Endothelial cell of umbilical vein (primary cell): ENCODE measurements at regions not wholly inside any gene's neighbourhood (a gene's known extent, or its start where the extent isn't known, plus 50 kb on each side); places are given as distances from the start of the nearest gene placed in this dataset.

ENCODE experiments used
- BruUV-seq: library from RNA; stranded (reverse); fragments of 400-500 nt; replicated peaks from 2 replicates; lab custom pipeline; 2021; lab: Mats Ljungman, UMichigan
- CTCF ChIA-PET: fragments of 300-600, 350-600 bp; sonication (Branson Sonifier 250); formaldehyde crosslinking; loops from one replicate; lab custom pipeline; 2021; ENCODE audit warnings: antibody characterized with exemption, inconsistent platforms; lab: Charles Lee
- POLR2A ChIA-PET: fragments of 300-600, 350-600 bp; sonication (Branson Sonifier 250); formaldehyde crosslinking; loops from one replicate; lab custom pipeline; 2021; ENCODE audit warnings: antibody characterized with exemption, inconsistent platforms; lab: Charles Lee
- DNase-seq: peaks from one replicate; pipeline ENCODE4 v3.0.0-alpha.2; 2011; ENCODE audit warnings: low read depth, low spot score
- FAIRE-seq: peaks from 2 replicates; lab custom pipeline; 2011; peaks lifted over from hg19 to GRCh38; lab: Jason Lieb, UNC
- H2AFZ ChIP-seq: 2 replicates; pipeline ENCODE4 v1.6.0; 2012; ENCODE audit warnings: low read depth, low read length, control low read depth, inconsistent platforms
- H3K27ac ChIP-seq: 2 replicates; pipeline ENCODE4 v1.5.1; 2011; ENCODE audit warnings: low read depth, mild to moderate bottlenecking, control low read depth, low read length, moderate library complexity; ENCODE audit not compliant: insufficient read depth
- H3K27me3 ChIP-seq, 2 experiments: 2 replicates each; pipeline versions ENCODE4 v1.6.0 to v1.6.1; 2011; ENCODE audit warnings: low read length in 2 of 2, mixed read lengths in 1 of 2; ENCODE audit not compliant: control insufficient read depth in 2 of 2, insufficient read depth in 2 of 2
- H3K36me3 ChIP-seq, 2 experiments: 2 replicates in 1 of 2; 3 replicates in 1 of 2; pipeline ENCODE4 v1.5.1; 2011; ENCODE audit warnings: low read length in 2 of 2, mild to moderate bottlenecking in 1 of 2, moderate library complexity in 1 of 2; ENCODE audit not compliant: control insufficient read depth in 2 of 2, insufficient read depth in 2 of 2; ENCODE audit errors: extremely low read depth in 1 of 2
- H3K4me1 ChIP-seq: 3 replicates; pipeline ENCODE4 v1.5.1; 2011; ENCODE audit warnings: mild to moderate bottlenecking, low read length; ENCODE audit not compliant: control insufficient read depth, insufficient read depth; ENCODE audit errors: extremely low read depth
- H3K4me2 ChIP-seq: 2 replicates; pipeline ENCODE4 v1.6.1; 2011; ENCODE audit warnings: low read length, control low read depth, mixed read lengths; ENCODE audit not compliant: insufficient read depth
- H3K4me3 ChIP-seq, 3 experiments: fragments of 200-600 bp in 1 of 3; sonication (generic), shearing (Covaris generic) in 1 of 3; replicated peaks in 1 of 3; 2 replicates each; pipeline ENCODE4 v1.5.1; 2011 to 2016; ENCODE audit warnings: control low read depth in 3 of 3, low read length in 3 of 3, mild to moderate bottlenecking in 2 of 3, inconsistent platforms in 1 of 3, low read depth in 1 of 3, moderate library complexity in 1 of 3; ENCODE audit not compliant: insufficient read depth in 1 of 3
- H3K79me2 ChIP-seq: 2 replicates; pipeline ENCODE4 v1.6.0; 2012; ENCODE audit warnings: low read length, inconsistent platforms; ENCODE audit not compliant: control insufficient read depth, insufficient read depth
- H3K9ac ChIP-seq: replicated peaks from 2 replicates; pipeline ENCODE3; 2011; ENCODE audit warnings: low read length, control low read depth; ENCODE audit not compliant: insufficient read depth; ENCODE audit errors: extremely low read depth
- H3K9me1 ChIP-seq: replicated peaks from 3 replicates; pipeline ENCODE4 v1.6.0; 2011; ENCODE audit warnings: mild to moderate bottlenecking, low read length; ENCODE audit not compliant: control insufficient read depth, insufficient read depth; ENCODE audit errors: extremely low read depth
- H3K9me3 ChIP-seq: replicated peaks from 2 replicates; pipeline ENCODE4 v1.5.1; 2012; ENCODE audit warnings: low read length, inconsistent platforms; ENCODE audit not compliant: control insufficient read depth, insufficient read depth
- H4K20me1 ChIP-seq: replicated peaks from 2 replicates; pipeline ENCODE3; 2011; ENCODE audit warnings: mild to moderate bottlenecking, low read length; ENCODE audit not compliant: control insufficient read depth, insufficient read depth; ENCODE audit errors: extremely low read depth
- CTCF ChIP-seq, 2 donors: IDR thresholded peaks; 1 replicate in 1 of 2; 2 replicates in 1 of 2; pipeline ENCODE4 v1.5.1; 2011; ENCODE audit warnings: low read length in 2 of 2, mild to moderate bottlenecking in 2 of 2, moderate library complexity in 2 of 2, control low read depth in 1 of 2, inconsistent platforms in 1 of 2, low read depth in 1 of 2; ENCODE audit not compliant: insufficient read depth in 1 of 2; ENCODE audit errors: extremely low read depth in 1 of 2
- EZH2 ChIP-seq: IDR thresholded peaks from 2 replicates; pipeline ENCODE4 v1.6.1; 2012; ENCODE audit warnings: borderline replicate concordance, low read depth, mild to moderate bottlenecking, moderate library complexity, low read length, inconsistent platforms; ENCODE audit not compliant: severe bottlenecking
- FOS ChIP-seq: IDR thresholded peaks from 2 replicates; pipeline ENCODE4 v1.6.1; 2011; ENCODE audit warnings: mild to moderate bottlenecking, low read length, moderate library complexity, borderline replicate concordance; ENCODE audit not compliant: insufficient read depth
- GATA2 ChIP-seq: IDR thresholded peaks from 2 replicates; pipeline ENCODE4 v1.7.0; 2011; ENCODE audit warnings: low read depth, mild to moderate bottlenecking, moderate library complexity, mixed read lengths, low read length; ENCODE audit not compliant: insufficient read length, insufficient read depth
- JUN ChIP-seq: IDR thresholded peaks from 2 replicates; pipeline ENCODE4 v1.6.1; 2011; ENCODE audit warnings: borderline replicate concordance, low read depth; ENCODE audit not compliant: insufficient read length, insufficient read depth
- MYC ChIP-seq: IDR thresholded peaks from one replicate; pipeline ENCODE4 v1.6.1; 2011; ENCODE audit warnings: mild to moderate bottlenecking, low read depth, low read length
- POLR2A ChIP-seq: IDR thresholded peaks from 2 replicates; pipeline ENCODE4 v1.6.1; 2012; ENCODE audit warnings: low read depth, mild to moderate bottlenecking, control low read depth, low read length
- POLR2AphosphoS5 ChIP-seq: IDR thresholded peaks from 2 replicates; pipeline ENCODE4 v1.6.1; 2012; ENCODE audit warnings: low read depth, mild to moderate bottlenecking, control low read depth, low read length, moderate library complexity; ENCODE audit not compliant: insufficient read depth
- dilution Hi-C: fragments of 300-500 bp; cut with MboI; formaldehyde crosslinking; loops from one replicate; pipeline ENCODE4 v1.15.0; 2019; ENCODE audit warnings: low sequenced_read_pairs; ENCODE audit not compliant: extremely low pct_ligation_motif_present
- intact Hi-C: fragments of 100-400 bp; cut with micrococcal nuclease; formaldehyde crosslinking; loops from one replicate; pipeline ENCODE4 v1.10.0; 2022
- TF ChIP-seq, protein P1 (sequence below): IDR thresholded peaks from 2 replicates; pipeline ENCODE4 v1.6.1; 2011; ENCODE audit not compliant: insufficient read depth, insufficient read length

DNA sequence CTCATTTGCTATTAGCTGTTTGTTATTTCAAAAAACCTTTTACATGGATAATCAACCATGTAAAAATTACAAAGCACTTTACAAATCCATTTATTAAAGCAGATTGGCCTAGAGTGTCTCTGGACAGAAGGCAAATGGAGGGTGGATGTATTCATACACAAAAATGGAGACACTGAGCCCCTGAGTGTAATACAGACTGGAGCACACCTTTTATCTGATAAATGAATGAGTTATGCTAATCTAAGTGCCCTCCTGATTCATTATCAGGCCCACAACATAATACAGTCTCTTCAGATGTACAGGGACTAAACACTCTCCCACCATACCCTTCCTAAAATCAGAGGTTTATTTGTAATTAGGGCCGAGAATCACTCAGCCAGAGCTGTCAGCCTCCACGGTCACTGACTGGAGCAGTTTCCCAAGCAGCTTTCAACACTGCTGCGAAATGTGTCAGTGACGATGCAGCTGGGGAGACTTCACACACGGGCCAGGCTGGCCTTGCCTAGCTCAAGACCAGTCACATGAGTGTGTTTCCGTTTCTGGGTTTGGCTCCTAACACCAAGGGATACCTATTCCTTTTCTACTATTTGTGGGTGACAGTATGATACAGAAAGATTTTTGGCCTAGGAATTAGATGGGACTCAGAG, 271.8 kb downstream of the ZIC1 start:
- no peak overlapping the region for H3K4me3 ChIP-seq
- no peak overlapping the region for H3K27ac ChIP-seq
- H3K27me3 ChIP-seq, result peaks cover 0 to 1% of the 10 kb centered on the region in 2 experiments
- H3K9me1 ChIP-seq, result no peaks in the 10 kb centered on the region
- intact Hi-C loops, result no loop called here
- no peaks in the 10 kb centered on the region for H3K4me1 ChIP-seq
- no peaks in the 10 kb centered on the region for H3K9me3 ChIP-seq
- no peaks in the 10 kb centered on the region for H3K36me3 ChIP-seq
- H3K4me2 ChIP-seq, result no peak overlapping the region
- no peak for DNase-seq
- no peaks in the 10 kb centered on the region for H3K79me2 ChIP-seq
- H2AFZ ChIP-seq, result no peak overlapping the region
- TF ChIP-seq CTCF (IDR thresholded peaks at IDR 0.05; ENCODE audit: extremely low read depth in 1 of 2, insufficient read depth in 1 of 2, low read depth in 1 of 2, low read length in 2 of 2), result no peak
- TF ChIP-seq MYC, result no peak
- no peak for TF ChIP-seq EZH2
- no peak for TF ChIP-seq POLR2A
- TF ChIP-seq GATA2, result no peak
- no peak for TF ChIP-seq JUN
- TF ChIP-seq FOS, result no peak
- TF ChIP-seq, protein P1, sequence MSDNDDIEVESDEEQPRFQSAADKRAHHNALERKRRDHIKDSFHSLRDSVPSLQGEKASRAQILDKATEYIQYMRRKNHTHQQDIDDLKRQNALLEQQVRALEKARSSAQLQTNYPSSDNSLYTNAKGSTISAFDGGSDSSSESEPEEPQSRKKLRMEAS, result no peak
- no peak for TF ChIP-seq POLR2AphosphoS5
- CTCF ChIA-PET, result interaction anchor here (0.8 to 1.5 kb wide), 2 partner anchors 15 to 20 kb away, joined by 3 read pairs; no protein-coding TSS in a partner anchor
- H4K20me1 ChIP-seq, result no peaks in the 10 kb centered on the region
- POLR2A ChIA-PET, result no interaction called here
- dilution Hi-C loops, result no loop called here
- no TSS peak for BruUV-seq
- no peak for FAIRE-seq
- H3K9ac ChIP-seq, result no peak overlapping the region
